Activated naive CD8-positive, alpha-beta T cell treated with anti-CD3 and anti-CD28 coated beads for 36 hours (primary cell): ENCODE measurements at regions not wholly inside any gene's neighbourhood (a gene's known extent, or its start where the extent isn't known, plus 50 kb on each side); places are given as distances from the start of the nearest gene placed in this dataset.

Source experiments
- DNase-seq: peaks from one replicate; pipeline ENCODE4 v3.0.0; 2021
- H3K27ac Mint-ChIP-seq: one replicate; pipeline ENCODE4 v1.8.0; 2022; ENCODE audit warnings: mild to moderate bottlenecking, moderate library complexity, mixed read lengths
- H3K27me3 Mint-ChIP-seq: one replicate; pipeline ENCODE4 v1.8.0; 2022; ENCODE audit warnings: mild to moderate bottlenecking, mixed read lengths
- H3K36me3 Mint-ChIP-seq: one replicate; pipeline ENCODE4 v1.8.0; 2021; ENCODE audit warnings: mild to moderate bottlenecking, mixed read lengths
- H3K4me1 Mint-ChIP-seq: one replicate; pipeline ENCODE4 v1.8.0; 2021; ENCODE audit warnings: mixed read lengths
- H3K4me3 Mint-ChIP-seq: one replicate; pipeline ENCODE4 v1.8.0; 2022; ENCODE audit warnings: mild to moderate bottlenecking, moderate library complexity, mixed read lengths
- H3K9me3 Mint-ChIP-seq: one replicate; pipeline ENCODE4 v1.8.0; 2022; ENCODE audit warnings: mixed read lengths

DNA sequence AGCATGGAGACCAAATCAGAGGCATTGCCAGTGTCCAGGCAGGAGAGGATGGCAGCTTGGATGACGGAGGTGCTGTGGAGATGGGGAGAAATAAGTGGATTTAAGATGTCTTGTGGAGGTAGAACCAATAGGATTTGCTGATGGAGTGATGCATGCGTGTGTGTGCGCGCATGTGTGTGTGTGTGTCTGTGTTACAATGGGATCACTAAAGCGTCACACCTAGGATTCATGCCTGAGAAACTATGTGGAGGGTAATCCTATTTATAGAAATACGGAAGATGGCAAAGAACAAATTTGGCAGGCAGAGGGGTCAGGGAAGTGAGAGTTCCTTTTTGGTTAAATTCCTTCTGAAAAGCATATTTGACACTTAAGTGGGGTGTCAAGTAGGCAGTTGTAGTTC lies 64.8 kb upstream of the ARL8B start:
- Mint-ChIP-seq H3K27ac (no peak overlapping the region), H3K4me3 (no peak overlapping the region), H3K27me3 (peaks cover 9% of the 10 kb centered on the region), H3K9me3 (no peaks in the 10 kb centered on the region), H3K36me3 (no peaks in the 10 kb centered on the region), H3K4me1 (peaks cover 24% of the 10 kb centered on the region)
- no peak for DNase-seq

DNA sequence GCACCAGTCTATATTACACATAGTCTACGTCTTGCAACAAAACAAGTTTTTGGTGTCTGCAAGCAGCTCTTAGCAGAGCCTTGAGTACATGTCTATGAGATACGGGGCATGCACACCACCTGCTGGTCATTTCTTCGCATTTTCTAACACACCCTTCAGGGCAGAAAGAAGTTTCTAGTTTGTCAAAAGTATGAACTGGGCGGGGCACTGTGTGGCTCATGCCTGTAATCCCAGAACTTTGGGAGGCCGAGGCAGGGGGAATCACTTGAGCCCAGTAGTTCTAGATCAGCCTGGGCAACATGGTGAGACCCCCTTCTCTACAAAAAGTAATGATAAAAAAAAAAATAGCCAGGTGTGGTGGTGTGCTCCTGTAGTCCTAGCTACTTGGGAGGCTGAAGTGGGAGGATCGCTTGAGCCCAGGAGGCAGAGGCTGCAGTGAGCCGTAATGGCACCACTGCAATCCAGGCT lies 64.2 kb upstream of the ARL8B start:
- Mint-ChIP-seq H3K9me3 (no peaks in the 10 kb centered on the region), H3K36me3 (no peaks in the 10 kb centered on the region), H3K27me3 (peaks cover 9% of the 10 kb centered on the region), H3K4me3 (no peak overlapping the region), H3K4me1 (peaks cover 18% of the 10 kb centered on the region), H3K27ac (no peak overlapping the region)
- DNase-seq: peak; percentile 66

DNA sequence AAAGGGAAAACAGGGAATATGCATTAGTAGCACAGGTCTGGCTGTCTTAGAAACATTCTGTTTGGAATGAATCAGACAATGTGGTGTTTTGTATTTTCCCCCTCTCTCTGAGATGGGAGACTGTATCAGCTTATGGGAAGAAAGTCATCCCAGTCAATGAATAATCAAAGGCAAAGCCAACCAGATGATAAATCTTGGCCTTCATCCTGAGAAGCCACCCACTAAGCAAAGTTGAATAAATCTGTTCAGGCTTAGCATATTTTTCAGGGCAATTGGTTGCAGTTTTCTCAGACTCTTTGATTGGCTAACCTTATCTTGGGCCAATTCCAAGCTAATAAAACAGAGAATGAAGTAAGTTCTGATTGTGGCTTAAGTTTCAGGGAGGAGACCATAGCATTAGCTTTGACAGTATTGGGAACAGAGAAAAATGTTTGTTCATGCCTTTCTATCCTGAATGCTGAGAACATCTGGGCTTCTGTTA lies 63.6 kb upstream of the ARL8B start:
- peaks cover 12% of the 10 kb centered on the region for H3K4me1 Mint-ChIP-seq
- no peaks in the 10 kb centered on the region for H3K9me3 Mint-ChIP-seq
- no peak overlapping the region for H3K4me3 Mint-ChIP-seq
- no peak overlapping the region for H3K27ac Mint-ChIP-seq
- no peaks in the 10 kb centered on the region for H3K36me3 Mint-ChIP-seq
- peaks cover 9% of the 10 kb centered on the region for H3K27me3 Mint-ChIP-seq
- no peak for DNase-seq

DNA sequence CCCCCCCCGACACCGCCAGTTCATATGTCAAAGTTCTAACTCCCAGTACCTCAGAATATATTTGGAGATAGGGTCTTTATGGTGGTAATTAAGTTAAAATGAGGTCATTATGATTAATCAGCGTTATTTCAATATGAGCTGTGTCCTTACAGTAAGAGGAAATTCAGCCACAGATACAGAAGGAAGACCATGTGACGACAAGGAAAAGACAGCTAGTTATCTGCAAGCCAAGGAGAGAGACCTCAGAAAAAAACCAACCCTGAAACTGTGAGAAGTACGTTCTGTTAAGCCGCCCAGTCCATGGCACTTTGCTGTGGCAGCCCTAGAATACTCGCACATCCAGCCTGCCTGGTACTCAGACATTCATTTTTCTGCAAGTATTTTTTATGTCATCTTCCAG lies 62.3 kb upstream of the ARL8B start:
- Mint-ChIP-seq H3K27me3 (peaks cover 9% of the 10 kb centered on the region), H3K9me3 (no peaks in the 10 kb centered on the region), H3K4me1 (peaks cover 12% of the 10 kb centered on the region), H3K36me3 (no peaks in the 10 kb centered on the region), H3K27ac (no peak overlapping the region), H3K4me3 (no peak overlapping the region)
- DNase-seq: no peak

DNA sequence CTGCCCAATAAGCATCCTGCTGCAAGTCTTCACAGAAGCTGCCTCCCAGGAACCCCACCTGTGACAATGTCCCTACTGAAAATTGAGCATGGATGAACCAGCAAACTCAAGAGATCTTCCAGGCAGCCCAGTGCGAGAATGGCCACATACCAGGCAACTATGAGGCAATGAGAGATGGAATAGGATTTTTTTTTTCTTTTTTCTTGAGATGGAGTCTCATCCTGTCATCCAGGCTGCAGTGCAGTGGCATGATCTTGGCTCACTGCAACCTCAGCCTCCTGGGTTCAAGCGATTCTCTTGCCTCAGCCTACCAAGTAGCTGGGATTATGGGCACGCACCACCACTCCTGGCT lies 60.9 kb upstream of the ARL8B start:
- Mint-ChIP-seq H3K27ac (no peak overlapping the region), H3K36me3 (no peaks in the 10 kb centered on the region), H3K27me3 (peaks cover 9% of the 10 kb centered on the region), H3K4me1 (peaks cover 5% of the 10 kb centered on the region), H3K9me3 (no peaks in the 10 kb centered on the region), H3K4me3 (no peak overlapping the region)
- DNase-seq: no peak

DNA sequence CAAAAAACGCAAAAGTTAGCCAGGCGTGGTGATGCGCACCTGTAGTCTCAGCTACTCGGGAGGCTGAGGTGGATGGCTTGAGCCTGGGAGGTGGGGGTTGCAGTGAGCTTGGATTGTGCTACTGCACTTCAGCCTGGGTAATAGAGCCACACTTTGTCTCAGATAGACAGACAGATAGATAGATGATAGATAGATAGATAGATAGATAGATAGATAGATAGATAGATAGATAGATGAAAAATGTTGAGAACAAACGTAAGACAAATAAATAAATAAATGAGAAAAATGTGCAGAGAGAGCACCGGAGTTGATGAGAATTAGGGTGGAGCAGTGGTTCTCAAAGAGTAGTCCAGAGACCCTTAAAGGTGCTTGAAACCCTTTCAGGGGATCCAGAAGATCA lies 58.4 kb upstream of the ARL8B start:
- no peak for DNase-seq
- Mint-ChIP-seq H3K27ac (no peak overlapping the region), H3K27me3 (peaks cover 9% of the 10 kb centered on the region), H3K36me3 (no peaks in the 10 kb centered on the region), H3K4me1 (no peaks in the 10 kb centered on the region), H3K4me3 (no peak overlapping the region), H3K9me3 (no peaks in the 10 kb centered on the region)

DNA sequence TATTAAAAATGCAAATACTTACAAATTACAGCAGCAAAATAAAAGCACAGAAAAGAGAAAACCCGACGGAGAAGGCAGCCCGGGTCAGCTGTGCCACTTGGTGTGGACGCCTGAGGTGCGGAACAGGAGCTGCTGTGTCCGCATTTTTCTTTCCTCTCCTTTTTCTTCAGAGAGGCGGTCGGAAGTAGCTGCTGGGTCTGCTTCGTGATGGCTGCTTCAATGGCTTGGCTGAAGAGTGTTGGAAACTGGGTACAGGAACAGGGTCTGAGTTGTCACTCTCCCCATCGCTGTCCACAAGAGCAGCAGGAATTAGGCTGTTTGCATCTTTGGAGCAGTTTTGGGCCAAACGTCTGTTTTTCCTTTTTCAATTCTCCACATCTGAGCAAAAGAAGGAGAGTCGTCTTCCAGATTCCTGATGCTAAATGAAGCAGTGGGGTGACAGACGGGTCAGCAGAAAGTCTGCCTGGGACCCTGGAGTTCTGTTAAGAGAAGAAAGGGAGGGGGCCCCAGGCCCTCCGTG lies 53.5 kb upstream of the ARL8B start:
- no peaks in the 10 kb centered on the region for H3K9me3 Mint-ChIP-seq
- H3K27ac Mint-ChIP-seq: no peak overlapping the region
- no peaks in the 10 kb centered on the region for H3K4me1 Mint-ChIP-seq
- no peak overlapping the region for H3K4me3 Mint-ChIP-seq
- no peaks in the 10 kb centered on the region for H3K36me3 Mint-ChIP-seq
- DNase-seq: no peak
- peaks cover 6% of the 10 kb centered on the region for H3K27me3 Mint-ChIP-seq

DNA sequence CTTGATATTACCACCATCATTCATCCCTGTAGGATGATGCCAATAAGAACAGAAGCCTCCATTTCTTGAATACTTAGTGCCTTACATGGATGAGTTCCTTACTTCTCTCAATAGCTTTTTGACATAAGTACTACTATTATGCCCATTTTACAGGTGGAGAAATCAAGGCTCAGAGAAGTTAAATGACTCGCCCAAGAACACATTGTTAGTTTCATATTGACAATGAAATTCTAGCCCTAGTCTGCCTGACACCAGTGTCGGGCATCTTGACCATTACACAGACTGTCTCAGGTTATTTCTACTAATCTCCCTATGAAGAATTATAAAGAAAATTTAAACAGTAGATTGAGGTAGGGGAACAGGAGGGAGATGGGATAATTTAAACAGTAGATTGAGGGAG lies 52.5 kb upstream of the ARL8B start:
- Mint-ChIP-seq H3K36me3 (no peaks in the 10 kb centered on the region), H3K4me1 (no peaks in the 10 kb centered on the region), H3K27ac (no peak overlapping the region), H3K4me3 (no peak overlapping the region), H3K27me3 (peaks cover 6% of the 10 kb centered on the region), H3K9me3 (no peaks in the 10 kb centered on the region)
- DNase-seq: no peak

DNA sequence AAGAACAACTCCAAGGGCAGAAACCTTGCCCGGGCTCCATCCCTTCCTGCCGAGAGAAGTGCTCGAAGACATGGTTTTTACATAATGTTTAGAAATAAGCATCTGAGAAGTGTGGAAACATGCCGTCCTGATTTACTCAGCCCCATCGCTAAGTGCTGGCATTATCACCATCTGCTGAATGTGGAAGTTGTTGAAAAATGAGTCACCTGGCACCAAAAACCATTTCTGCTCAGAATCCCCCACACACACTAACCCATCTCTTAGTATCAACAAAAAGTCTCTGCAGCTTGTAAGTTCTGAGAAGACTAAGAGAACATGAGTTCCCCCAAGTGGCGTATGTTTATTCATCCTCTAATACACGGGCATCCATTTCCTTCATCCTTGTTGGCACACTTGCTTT lies 51.0 kb upstream of the ARL8B start:
- H3K4me3 Mint-ChIP-seq: no peak overlapping the region
- H3K9me3 Mint-ChIP-seq: no peaks in the 10 kb centered on the region
- H3K36me3 Mint-ChIP-seq: no peaks in the 10 kb centered on the region
- no peaks in the 10 kb centered on the region for H3K4me1 Mint-ChIP-seq
- DNase-seq: no peak
- H3K27ac Mint-ChIP-seq: no peak overlapping the region
- H3K27me3 Mint-ChIP-seq: peaks cover 8% of the 10 kb centered on the region

DNA sequence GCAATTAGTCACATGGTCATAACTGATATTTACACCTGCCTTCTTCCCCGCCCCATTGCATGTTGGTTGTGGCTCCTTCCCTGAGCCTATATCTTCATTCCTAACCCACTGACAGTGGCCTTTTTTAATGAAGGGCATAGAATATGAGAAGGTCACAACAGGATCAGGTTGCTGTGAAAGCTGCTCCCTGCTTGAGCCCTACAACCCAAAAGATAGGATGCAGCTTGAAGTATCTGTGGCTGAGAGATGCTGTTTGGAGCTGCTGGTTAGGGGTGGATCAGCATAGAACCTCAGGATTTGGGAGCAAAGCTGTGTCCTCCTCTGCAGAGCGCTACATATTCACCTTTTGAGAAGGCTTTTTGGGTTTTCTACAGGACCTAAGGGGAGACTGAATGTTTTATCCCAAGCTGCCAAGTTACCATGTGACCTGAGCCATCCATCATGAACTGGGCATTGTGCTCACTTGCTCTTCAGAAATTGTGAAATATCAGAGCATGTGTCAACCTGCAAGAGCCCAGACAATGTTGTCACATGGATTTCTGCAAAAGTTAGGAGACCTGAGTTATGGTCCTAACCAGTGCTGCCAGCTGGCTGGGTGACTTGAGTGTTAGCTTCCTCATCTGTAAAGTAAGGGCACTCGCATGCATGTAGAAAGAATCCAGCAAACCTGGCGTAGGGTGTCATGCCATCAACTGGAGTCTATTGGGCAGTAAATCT lies 49.8 kb upstream of the ARL8B start:
- Mint-ChIP-seq H3K4me3 (no peak overlapping the region), H3K27me3 (peaks cover 8% of the 10 kb centered on the region), H3K27ac (no peak overlapping the region), H3K4me1 (no peaks in the 10 kb centered on the region), H3K36me3 (no peaks in the 10 kb centered on the region), H3K9me3 (no peaks in the 10 kb centered on the region)
- no peak for DNase-seq
